Smooth muscle cell (in vitro differentiated cells): ENCODE measurements at regions not wholly inside any gene's neighbourhood (a gene's known extent, or its start where the extent isn't known, plus 50 kb on each side); places are given as distances from the start of the nearest gene placed in this dataset.
"Not testable (repeated sequence)": the region's sequence is repeated elsewhere in the genome, so short reads cannot be mapped to it uniquely, and the experiment has no call there.

ENCODE experiments used
- DNase-seq: peaks from one replicate; lab custom pipeline; 2025; ENCODE audit not compliant: unreplicated experiment; lab: John Stamatoyannopoulos, UW
- H2AFZ ChIP-seq: fragments of 200-600 bp; sonication (generic); 2 replicates; pipeline ENCODE4 v1.6.0; 2016; ENCODE audit warnings: antibody characterized with exemption, low read depth, mild to moderate bottlenecking
- H3F3A ChIP-seq: fragments of 200-600 bp; sonication (generic); 2 replicates; pipeline ENCODE4 v1.6.0; 2017; ENCODE audit warnings: antibody characterized with exemption, low read depth
- H3K27ac ChIP-seq: fragments of 200-600 bp; sonication (generic); 2 replicates; pipeline ENCODE4 v1.5.1; 2016; ENCODE audit warnings: low read depth, mild to moderate bottlenecking
- H3K27me3 ChIP-seq: fragments of 200-600 bp; sonication (generic); 2 replicates; pipeline ENCODE4 v1.6.1; 2016; ENCODE audit warnings: low read depth, mild to moderate bottlenecking
- H3K36me3 ChIP-seq: fragments of 200-600 bp; sonication (generic); 2 replicates; pipeline ENCODE4 v1.5.1; 2016; ENCODE audit warnings: low read depth
- H3K4me1 ChIP-seq: fragments of 200-600 bp; sonication (generic); 2 replicates; pipeline ENCODE4 v1.5.1; 2016; ENCODE audit warnings: low read depth
- H3K4me2 ChIP-seq: fragments of 200-600 bp; sonication (generic); 2 replicates; pipeline ENCODE4 v1.6.0; 2016; ENCODE audit warnings: mild to moderate bottlenecking
- H3K4me3 ChIP-seq: fragments of 200-600 bp; sonication (generic); 2 replicates; pipeline ENCODE4 v1.5.1; 2016; ENCODE audit warnings: mild to moderate bottlenecking
- H3K79me2 ChIP-seq: fragments of 200-600 bp; sonication (generic); 2 replicates; pipeline ENCODE4 v1.6.0; 2016; ENCODE audit warnings: low read depth, mild to moderate bottlenecking
- H3K9ac ChIP-seq: fragments of 200-600 bp; sonication (generic); 2 replicates; pipeline ENCODE4 v1.6.0; 2016; ENCODE audit warnings: low read depth
- H3K9me3 ChIP-seq: fragments of 200-600 bp; sonication (generic); replicated peaks from 2 replicates; pipeline ENCODE4 v1.5.1; 2016; ENCODE audit warnings: low read depth
- H4K20me1 ChIP-seq: fragments of 200-600 bp; sonication (generic); 2 replicates; pipeline ENCODE4 v1.6.0; 2016; ENCODE audit warnings: low read depth
- WGBS: methylation state at CpG from one replicate; pipeline ENCODE4 v1.1.7; 2016; ENCODE audit warnings: low lambda C conversion rate; 5-methylcytosine and 5-hydroxymethylcytosine counted together
- TF ChIP-seq, protein P1 (sequence below): fragments of 200-600 bp; sonication (generic); IDR thresholded peaks from 2 replicates; pipeline ENCODE4 v1.5.1; 2017; ENCODE audit warnings: borderline replicate concordance, mild to moderate bottlenecking, antibody characterized with exemption; ENCODE audit not compliant: insufficient read depth, poor library complexity, severe bottlenecking

DNA sequence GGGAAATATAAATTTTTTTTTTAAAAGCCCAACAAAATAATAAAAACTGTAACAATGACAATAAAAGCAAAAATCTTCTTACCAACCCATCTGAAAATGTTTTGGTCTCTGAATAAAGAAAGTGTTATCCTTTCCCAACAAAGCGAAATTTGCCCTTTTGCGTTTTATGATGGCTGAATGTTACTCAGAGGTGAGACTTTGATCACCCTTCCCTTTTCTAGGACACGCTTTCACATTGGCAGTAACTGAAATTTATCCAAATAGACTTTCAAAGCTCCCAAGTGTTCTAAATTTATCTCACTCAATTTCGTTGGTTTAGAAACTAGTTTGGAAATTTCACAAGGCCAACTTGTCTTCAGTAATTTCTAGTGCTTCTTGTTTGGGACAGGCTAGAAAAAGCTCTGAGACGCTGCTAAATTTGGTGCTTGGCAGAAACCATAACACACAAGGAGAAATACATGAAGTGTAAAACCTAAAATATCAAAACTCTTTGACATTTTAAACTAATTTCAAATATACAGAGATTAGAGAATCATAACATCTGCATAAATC lies 354.5 kb upstream of the CITED2 start:
- Histone ChIP-seq H3K27ac (no peak overlapping the region), H3K36me3 (no peaks in the 10 kb centered on the region), H3K9me3 (no peaks in the 10 kb centered on the region), H3F3A (peaks cover 3% of the 10 kb centered on the region), H3K79me2 (no peaks in the 10 kb centered on the region), H2AFZ (peak overlapping the region; percentile 62), H4K20me1 (no peaks in the 10 kb centered on the region), H3K27me3 (no peaks in the 10 kb centered on the region), H3K4me2 (no peak overlapping the region), H3K4me3 (no peak overlapping the region), H3K9ac (no peak overlapping the region), H3K4me1 (no peaks in the 10 kb centered on the region)
- no peak for DNase-seq
- 91% methylated on average over 5 of the region's 5 CpGs for WGBS
- TF ChIP-seq, protein P1, sequence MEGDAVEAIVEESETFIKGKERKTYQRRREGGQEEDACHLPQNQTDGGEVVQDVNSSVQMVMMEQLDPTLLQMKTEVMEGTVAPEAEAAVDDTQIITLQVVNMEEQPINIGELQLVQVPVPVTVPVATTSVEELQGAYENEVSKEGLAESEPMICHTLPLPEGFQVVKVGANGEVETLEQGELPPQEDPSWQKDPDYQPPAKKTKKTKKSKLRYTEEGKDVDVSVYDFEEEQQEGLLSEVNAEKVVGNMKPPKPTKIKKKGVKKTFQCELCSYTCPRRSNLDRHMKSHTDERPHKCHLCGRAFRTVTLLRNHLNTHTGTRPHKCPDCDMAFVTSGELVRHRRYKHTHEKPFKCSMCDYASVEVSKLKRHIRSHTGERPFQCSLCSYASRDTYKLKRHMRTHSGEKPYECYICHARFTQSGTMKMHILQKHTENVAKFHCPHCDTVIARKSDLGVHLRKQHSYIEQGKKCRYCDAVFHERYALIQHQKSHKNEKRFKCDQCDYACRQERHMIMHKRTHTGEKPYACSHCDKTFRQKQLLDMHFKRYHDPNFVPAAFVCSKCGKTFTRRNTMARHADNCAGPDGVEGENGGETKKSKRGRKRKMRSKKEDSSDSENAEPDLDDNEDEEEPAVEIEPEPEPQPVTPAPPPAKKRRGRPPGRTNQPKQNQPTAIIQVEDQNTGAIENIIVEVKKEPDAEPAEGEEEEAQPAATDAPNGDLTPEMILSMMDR = no peak

DNA sequence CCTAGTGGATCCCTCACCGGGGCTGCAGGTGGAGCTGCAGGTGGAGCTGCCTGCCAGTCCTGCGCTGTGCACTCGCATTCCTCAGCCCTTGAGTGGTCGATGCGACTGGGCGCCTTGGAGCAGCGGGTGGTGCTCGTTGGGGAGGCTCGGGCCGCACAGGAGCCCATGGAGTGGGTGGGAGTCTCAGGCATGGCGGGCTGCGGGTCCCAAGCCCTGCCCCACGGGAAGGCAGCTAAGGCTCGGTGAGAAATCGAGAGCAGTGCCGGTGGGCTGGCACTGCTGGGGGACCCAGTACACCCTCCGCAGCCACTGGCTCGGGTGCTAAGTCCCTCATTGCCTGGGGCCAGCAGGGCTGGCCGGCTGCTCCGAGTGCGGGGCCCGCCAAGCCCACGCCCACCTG lies 351.8 kb upstream of the CITED2 start:
- H3K9me3 ChIP-seq, H3K27ac ChIP-seq, H3K36me3 ChIP-seq, H2AFZ ChIP-seq, DNase-seq, H3K27me3 ChIP-seq, H3K9ac ChIP-seq, H3K4me2 ChIP-seq, H3K79me2 ChIP-seq, H3K4me1 ChIP-seq, H3K4me3 ChIP-seq, H3F3A ChIP-seq, H4K20me1 ChIP-seq: not testable (repeated sequence)
- 99% methylated on average over 7 of the region's 23 CpGs for WGBS

DNA sequence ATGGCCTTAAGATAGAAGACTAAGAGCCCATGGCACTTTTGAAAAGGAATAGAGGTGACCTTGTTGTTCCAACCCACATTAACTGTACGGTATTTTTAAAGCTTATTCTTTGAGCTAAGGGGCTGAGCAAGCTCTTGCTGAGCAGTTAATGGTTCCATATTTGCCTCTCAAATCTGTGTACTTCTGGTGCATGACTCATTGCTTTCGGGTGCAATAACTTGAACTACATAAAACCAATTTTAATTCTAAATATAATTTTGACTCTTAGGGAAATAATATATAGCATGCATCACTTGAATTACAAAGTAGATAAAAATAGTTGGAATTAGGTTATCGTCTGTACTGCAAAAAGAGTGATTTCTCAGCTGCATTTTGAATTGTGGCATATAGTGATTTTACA lies 348.1 kb upstream of the CITED2 start:
- peak overlapping the region; percentile 22 for H2AFZ ChIP-seq
- TF ChIP-seq, protein P1 = no peak
- H4K20me1 ChIP-seq = no peaks in the 10 kb centered on the region
- H3K79me2 ChIP-seq = no peaks in the 10 kb centered on the region
- H3K9ac ChIP-seq = no peak overlapping the region
- no peaks in the 10 kb centered on the region for H3K4me1 ChIP-seq
- H3K9me3 ChIP-seq = no peaks in the 10 kb centered on the region
- no peaks in the 10 kb centered on the region for H3K27me3 ChIP-seq
- H3K27ac ChIP-seq = no peak overlapping the region
- no peaks in the 10 kb centered on the region for H3K36me3 ChIP-seq
- no peak for DNase-seq
- no peak overlapping the region for H3K4me2 ChIP-seq
- no peaks in the 10 kb centered on the region for H3F3A ChIP-seq
- WGBS = 65% methylated on average over 3 of the region's 3 CpGs
- no peak overlapping the region for H3K4me3 ChIP-seq

DNA sequence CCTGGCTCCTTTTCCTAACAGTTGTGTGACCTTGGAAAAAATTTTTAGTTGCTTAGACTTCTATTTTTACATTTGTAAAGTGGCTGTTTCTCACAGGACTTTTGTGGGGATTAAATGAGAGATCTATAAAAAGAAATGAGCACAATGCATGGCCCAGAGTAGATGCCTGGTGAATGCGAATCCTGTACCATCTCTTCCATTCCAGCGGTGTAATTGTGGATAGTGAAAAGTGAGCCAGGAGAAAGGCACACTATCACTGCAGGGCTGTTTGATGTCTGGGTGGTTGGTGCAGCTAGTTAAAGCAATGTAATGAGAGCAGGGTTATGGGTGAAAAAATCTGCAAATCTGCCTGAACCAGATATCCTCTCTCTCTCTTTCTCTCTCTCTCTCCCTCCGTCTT lies 347.5 kb upstream of the CITED2 start:
- Histone ChIP-seq H3K4me3 (no peak overlapping the region), H3K4me1 (no peaks in the 10 kb centered on the region)

More for the DNA sequence above, 347.5 kb upstream of the CITED2 start:
- H3K9ac ChIP-seq = no peak overlapping the region
- no peak overlapping the region for H3K4me2 ChIP-seq
- no peaks in the 10 kb centered on the region for H3K9me3 ChIP-seq
- no peaks in the 10 kb centered on the region for H3K79me2 ChIP-seq
- H3F3A ChIP-seq = no peaks in the 10 kb centered on the region
- DNase-seq = no peak
- no peaks in the 10 kb centered on the region for H3K36me3 ChIP-seq
- no peaks in the 10 kb centered on the region for H3K27me3 ChIP-seq
- 65% methylated on average over 3 of the region's 3 CpGs for WGBS
- no peaks in the 10 kb centered on the region for H4K20me1 ChIP-seq
- TF ChIP-seq, protein P1 = no peak
- no peak overlapping the region for H3K27ac ChIP-seq
- H2AFZ ChIP-seq = peak overlapping the region; percentile 22
